K562 (cell line): ENCODE measurements at regions not wholly inside any gene's neighbourhood (a gene's known extent, or its start where the extent isn't known, plus 50 kb on each side); places are given as distances from the start of the nearest gene placed in this dataset.

Experiments used
- CBFA2T3 ChIP-seq: fragments of 450-650 bp; IDR thresholded peaks from 2 replicates; pipeline ENCODE4 v1.6.1; 2017
- ETS1 ChIP-seq: conservative IDR thresholded peaks from 2 replicates; pipeline ENCODE4 v1.6.1; 2011; ENCODE audit warnings: low read depth, mild to moderate bottlenecking, low read length; ENCODE audit not compliant: control insufficient read depth
- JUND ChIP-seq, 2 experiments: IDR thresholded peaks; 2 replicates in 1 of 2; 3 replicates in 1 of 2; pipeline ENCODE4 v1.6.1; 2011; ENCODE audit warnings: borderline replicate concordance in 2 of 2, low read depth in 2 of 2, low read length in 2 of 2, improper control_type of control experiment in 1 of 2, missing biosample characterization in 1 of 2, missing genetic modification characterization in 1 of 2, missing genetic modification reagents in 1 of 2
- MEIS2 ChIP-seq: fragments of 450-650 bp; IDR thresholded peaks from 2 replicates; pipeline ENCODE4 v1.6.1; 2014; ENCODE audit warnings: mild to moderate bottlenecking; ENCODE audit not compliant: partially characterized antibody
- MLX ChIP-seq, 2 experiments: fragments of 450-650 bp in 1 of 2; sonication (generic) in 1 of 2; formaldehyde crosslinking; conservative IDR thresholded peaks; 2 replicates each; pipeline versions ENCODE4 v1.4.0 to v1.8.1; 2020 to 2022; ENCODE audit warnings: mild to moderate bottlenecking in 1 of 2, missing genetic modification reagents in 1 of 2
- PATZ1 ChIP-seq: fragments of 250-450 bp; sonication (Bioruptor Pico); IDR thresholded peaks from 2 replicates; pipeline ENCODE4 v1.5.0; 2020; ENCODE audit warnings: mild to moderate bottlenecking, borderline replicate concordance
- PHB2 ChIP-seq: fragments of 450-650 bp; IDR thresholded peaks from 2 replicates; pipeline ENCODE4 v1.6.1; 2017; ENCODE audit warnings: low read depth
- PRDM10 ChIP-seq: fragments of 450-650 bp; IDR thresholded peaks from 2 replicates; pipeline ENCODE4 v1.6.1; 2018; ENCODE audit not compliant: partially characterized antibody
- TCF15 ChIP-seq: fragments of 250-450 bp; sonication (Bioruptor Pico); IDR thresholded peaks from 2 replicates; pipeline ENCODE4 v1.8.0; 2022; ENCODE audit warnings: moderate library complexity, mild to moderate bottlenecking, inconsistent platforms
- TFAP4 ChIP-seq: sonication (generic); formaldehyde crosslinking; IDR thresholded peaks from 2 replicates; pipeline ENCODE4 v1.8.0; 2022; ENCODE audit warnings: missing genetic modification reagents, mild to moderate bottlenecking, moderate library complexity, borderline replicate concordance
- TFE3 ChIP-seq: fragments of 450-650 bp; formaldehyde crosslinking; IDR thresholded peaks from 2 replicates; pipeline ENCODE4 v1.4.0; 2020; ENCODE audit warnings: mild to moderate bottlenecking, mixed read lengths
- U2AF1 ChIP-seq: fragments of 200-400 bp; formaldehyde crosslinking; optimal IDR thresholded peaks from 2 replicates; pipeline ENCODE3; 2017; ENCODE audit warnings: mild to moderate bottlenecking, low read depth, low read length, moderate library complexity
- ZBTB33 ChIP-seq: sonication (generic); formaldehyde crosslinking; IDR thresholded peaks from 2 replicates; pipeline ENCODE4 v1.8.1; 2023; ENCODE audit warnings: mild to moderate bottlenecking, missing genetic modification reagents
- ZNF75A ChIP-seq: fragments of 450-650 bp; formaldehyde crosslinking; IDR thresholded peaks from 2 replicates; pipeline ENCODE4 v1.4.0; 2020; ENCODE audit warnings: mild to moderate bottlenecking

GRCh38 chr3:72017935-72018334 lies 233.0 kb upstream of the PROK2 start (continued):
- TF ChIP-seq PRDM10, result no peak
- TF ChIP-seq U2AF1, result no peak
- TF ChIP-seq MEIS2, result peak; percentile 57
- TF ChIP-seq CBFA2T3, result peak; percentile 21
- no peak for TF ChIP-seq TFE3 (CRISPR knock-in tag)
- TF ChIP-seq PATZ1, result no peak
- no peak for TF ChIP-seq ZNF75A (CRISPR knock-in tag)
- peak; percentile 20; the same call in 1 of the 2 replicates for TF ChIP-seq JUND (IDR thresholded peaks at IDR 0.05; ENCODE audit: borderline replicate concordance, low read depth, low read length)
- TF ChIP-seq JUND (tag; IDR thresholded peaks at IDR 0.05; ENCODE audit: borderline replicate concordance, low read depth, low read length), result no peak
- no peak for TF ChIP-seq MLX (CRISPR knock-in tag; conservative IDR thresholded peaks at IDR 0.05)
- TF ChIP-seq TFAP4 (CRISPR knock-in tag), result no peak
- TF ChIP-seq ZBTB33 (CRISPR knock-in tag), result no peak
- TF ChIP-seq TCF15 (CRISPR knock-in tag), result no peak
- TF ChIP-seq PHB2, result no peak
- TF ChIP-seq ETS1, result no peak
